Mammary epithelial cell (primary cell): ENCODE measurements at regions not wholly inside any gene's neighbourhood (a gene's known extent, or its start where the extent isn't known, plus 50 kb on each side); places are given as distances from the start of the nearest gene placed in this dataset.

Experiments
- CTCF ChIP-seq, 2 donors: IDR thresholded peaks in 1 of 2; conservative IDR thresholded peaks in 1 of 2; 2 replicates each; pipeline ENCODE4 v1.5.1; 2011 to 2012; ENCODE audit warnings: inconsistent platforms in 2 of 2, low read length in 2 of 2, mild to moderate bottlenecking in 2 of 2, control low read depth in 1 of 2, low read depth in 1 of 2; ENCODE audit not compliant: insufficient read depth in 1 of 2; ENCODE audit errors: extremely low read depth in 1 of 2
- EZH2 ChIP-seq: IDR thresholded peaks from 2 replicates; pipeline ENCODE4 v1.6.1; 2012; ENCODE audit warnings: low read length, inconsistent platforms, borderline replicate concordance

GRCh38 chrX:43467608-43468234, 188.4 kb upstream of the MAOA start:
- TF ChIP-seq CTCF (conservative IDR thresholded peaks at IDR 0.05 in 1 of 2, IDR thresholded peaks at IDR 0.05 in 1 of 2; ENCODE audit: extremely low read depth in 1 of 2, insufficient read depth in 1 of 2, low read depth in 1 of 2, low read length in 2 of 2) (peak; percentile 23 to 34), EZH2 (no peak)
